Gastroesophageal sphincter (tissue), 3 donors: ENCODE measurements at regions not wholly inside any gene's neighbourhood (a gene's known extent, or its start where the extent isn't known, plus 50 kb on each side); places are given as distances from the start of the nearest gene placed in this dataset.

ENCODE experiments used
- POLR2A ChIP-seq, 2 donors: fragments of 450-650 bp; IDR thresholded peaks; one replicate each; pipeline ENCODE4 v1.6.1; 2017; ENCODE audit warnings: antibody characterized with exemption in 2 of 2, mild to moderate bottlenecking in 2 of 2, moderate library complexity in 1 of 2
- POLR2AphosphoS5 ChIP-seq: sonication (generic); formaldehyde crosslinking; IDR thresholded peaks from one replicate; pipeline ENCODE4 v1.6.1; 2017; ENCODE audit warnings: antibody characterized with exemption
- TF ChIP-seq, protein P1 (sequence below), 4 experiments: fragments of 200-600 bp in 2 of 4; fragments of 450-650 bp in 2 of 4; sonication (generic) in 1 of 4; IDR thresholded peaks; one replicate each; pipeline ENCODE4 v1.5.1; 2017 to 2019; ENCODE audit warnings: antibody characterized with exemption in 4 of 4, mild to moderate bottlenecking in 2 of 4, moderate library complexity in 2 of 4

DNA sequence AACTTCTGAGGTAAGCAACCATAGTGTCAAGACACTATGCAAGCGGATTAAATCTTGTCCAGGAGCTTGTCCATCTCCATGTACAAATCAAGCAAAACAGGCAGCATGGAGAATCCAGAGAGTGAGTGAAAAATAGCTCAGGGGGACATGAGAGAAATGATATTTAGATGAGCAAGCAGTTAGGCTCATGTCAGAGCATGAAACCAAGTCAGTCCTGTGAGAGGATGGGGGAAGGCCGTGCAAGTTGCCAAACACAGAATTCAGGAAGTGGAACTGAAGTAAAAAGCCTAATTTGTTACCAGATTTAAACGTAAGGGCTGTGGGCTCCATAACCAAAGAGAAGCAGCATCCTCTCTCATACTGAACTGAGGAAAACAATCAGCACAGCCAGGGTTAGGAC is 995.9 kb downstream of the MCTP2 start:
- TF ChIP-seq, protein P1, sequence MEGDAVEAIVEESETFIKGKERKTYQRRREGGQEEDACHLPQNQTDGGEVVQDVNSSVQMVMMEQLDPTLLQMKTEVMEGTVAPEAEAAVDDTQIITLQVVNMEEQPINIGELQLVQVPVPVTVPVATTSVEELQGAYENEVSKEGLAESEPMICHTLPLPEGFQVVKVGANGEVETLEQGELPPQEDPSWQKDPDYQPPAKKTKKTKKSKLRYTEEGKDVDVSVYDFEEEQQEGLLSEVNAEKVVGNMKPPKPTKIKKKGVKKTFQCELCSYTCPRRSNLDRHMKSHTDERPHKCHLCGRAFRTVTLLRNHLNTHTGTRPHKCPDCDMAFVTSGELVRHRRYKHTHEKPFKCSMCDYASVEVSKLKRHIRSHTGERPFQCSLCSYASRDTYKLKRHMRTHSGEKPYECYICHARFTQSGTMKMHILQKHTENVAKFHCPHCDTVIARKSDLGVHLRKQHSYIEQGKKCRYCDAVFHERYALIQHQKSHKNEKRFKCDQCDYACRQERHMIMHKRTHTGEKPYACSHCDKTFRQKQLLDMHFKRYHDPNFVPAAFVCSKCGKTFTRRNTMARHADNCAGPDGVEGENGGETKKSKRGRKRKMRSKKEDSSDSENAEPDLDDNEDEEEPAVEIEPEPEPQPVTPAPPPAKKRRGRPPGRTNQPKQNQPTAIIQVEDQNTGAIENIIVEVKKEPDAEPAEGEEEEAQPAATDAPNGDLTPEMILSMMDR (IDR thresholded peaks at IDR 0.05) = no peak
- no peak for TF ChIP-seq POLR2A (IDR thresholded peaks at IDR 0.05)
- no peak for TF ChIP-seq POLR2AphosphoS5
